Stimulated activated CD4-positive, alpha-beta T cell treated with anti-CD3 and anti-CD28 coated beads, Interleukin-1b, Interleukin-23, amount 100 ng/mL, for 4 hours (primary cell): ENCODE measurements at regions not wholly inside any gene's neighbourhood (a gene's known extent, or its start where the extent isn't known, plus 50 kb on each side); places are given as distances from the start of the nearest gene placed in this dataset.

Experiments used
- DNase-seq, 2 donors: peaks; one replicate each; pipeline ENCODE4 v3.0.0-alpha.2; 2020; ENCODE audit warnings: low read depth in 2 of 2

DNA sequence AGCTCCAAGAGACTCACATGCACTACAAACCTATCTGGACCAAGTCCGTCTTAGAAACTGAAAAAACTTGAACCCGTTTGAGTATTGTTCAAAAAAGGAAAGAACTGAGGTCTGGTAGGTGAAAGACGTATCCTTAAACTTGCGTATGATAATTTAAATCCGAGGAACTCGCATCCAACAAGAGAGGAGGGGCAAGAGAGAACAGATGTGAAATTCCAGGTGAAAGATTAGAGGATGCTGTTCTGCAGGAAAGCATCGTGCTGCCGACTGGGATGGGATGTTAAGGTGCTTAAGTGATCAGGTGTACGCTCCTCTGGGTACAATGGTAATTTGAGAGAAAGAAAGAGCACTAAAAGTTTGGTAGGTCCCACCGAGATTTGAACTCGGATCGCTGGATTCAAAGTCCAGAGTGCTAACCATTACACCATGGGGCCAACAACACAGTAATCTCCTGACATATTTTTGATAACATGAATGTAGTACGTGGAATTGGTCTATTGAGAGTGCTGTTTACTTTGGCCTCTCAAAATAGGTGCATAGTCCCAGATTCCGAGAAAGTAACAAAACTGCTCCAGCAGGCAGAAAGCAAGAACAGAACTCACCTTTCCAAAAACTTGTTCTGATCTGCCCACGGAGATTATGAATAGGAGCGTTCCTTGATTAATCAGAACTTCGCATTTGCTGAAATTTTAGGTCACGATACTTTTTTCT lies 53.5 kb upstream of the BTN3A2 start:
- peak in 1 of 2 donors; percentile 64 for DNase-seq

DNA sequence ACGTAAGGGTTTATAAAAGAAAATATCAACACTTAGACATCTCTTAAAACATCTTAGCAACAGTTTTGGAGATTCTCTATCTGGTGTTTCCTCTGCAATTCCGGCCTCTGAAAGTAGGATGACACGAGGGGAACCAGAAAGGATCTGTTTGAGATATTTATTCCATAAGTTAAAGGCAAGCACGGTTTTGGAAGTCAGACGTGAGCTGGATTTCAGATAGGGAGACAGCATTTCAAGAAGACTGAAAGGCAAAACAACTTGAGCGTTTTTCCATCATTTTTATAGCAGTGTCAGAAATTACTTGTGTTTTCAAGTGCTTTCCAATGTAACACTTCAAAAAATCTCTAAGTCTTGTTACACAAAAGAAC lies 52.9 kb upstream of the BTN3A2 start:
- DNase-seq: no peak

DNA sequence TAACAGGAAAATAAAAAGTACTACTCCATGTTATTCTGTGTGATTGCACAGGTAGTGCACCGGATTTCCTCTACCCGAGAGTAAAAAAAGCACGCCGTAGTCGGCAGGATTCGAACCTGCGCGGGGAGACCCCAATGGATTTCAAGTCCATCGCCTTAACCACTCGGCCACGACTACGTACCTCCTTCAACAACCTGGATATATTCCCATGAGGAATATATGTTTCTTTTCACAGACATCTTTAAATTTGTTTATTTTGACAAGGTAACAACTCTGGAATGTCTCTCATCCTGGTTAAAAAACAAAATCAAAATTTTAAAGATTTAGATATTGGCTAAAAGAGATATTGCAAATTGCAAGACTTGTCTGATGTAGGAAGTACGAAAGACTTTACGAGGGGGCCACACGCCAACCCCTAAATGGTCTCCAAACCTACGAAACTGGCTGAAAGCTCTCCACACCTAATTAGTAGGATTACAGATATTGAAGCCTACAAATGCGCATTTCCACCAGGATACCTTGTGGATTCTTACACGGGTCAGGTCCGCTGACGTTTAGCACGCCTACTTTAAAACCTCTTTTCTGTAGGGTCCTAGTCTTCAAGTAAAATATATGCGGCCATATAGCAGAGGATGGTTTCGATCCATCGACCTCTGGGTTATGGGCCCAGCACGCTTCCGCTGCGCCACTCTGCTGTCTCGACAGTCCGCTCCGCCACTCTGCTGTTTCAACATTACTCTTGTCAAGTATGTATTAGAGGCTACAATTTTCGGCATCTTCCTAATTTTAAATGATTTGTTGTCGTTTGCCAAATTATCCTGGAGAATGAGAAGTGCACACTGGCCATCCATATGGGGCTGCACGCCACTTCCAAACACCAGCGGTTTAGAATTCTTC lies 52.2 kb upstream of the BTN3A2 start:
- peak; percentile 70 to 92 for DNase-seq
